ENCODE measurements at regions not wholly inside any gene's neighbourhood (a gene's known extent, or its start where the extent isn't known, plus 50 kb on each side); places are given as distances from the start of the nearest gene placed in this dataset.

GRCh38 chr3:64318668-64319271 lies 93.5 kb upstream of the PRICKLE2 start:
- TF ChIP-seq CTCF (IDR thresholded peaks at IDR 0.05) (no peak), POLR2A (IDR thresholded peaks at IDR 0.05) (no peak), EP300 (IDR thresholded peaks at IDR 0.05) (no peak)

Data from tibial nerve (tissue), 4 donors.